HepG2 (cell line): ENCODE measurements at regions not wholly inside any gene's neighbourhood (a gene's known extent, or its start where the extent isn't known, plus 50 kb on each side); places are given as distances from the start of the nearest gene placed in this dataset.

Source experiments
- FLYWCH1 ChIP-seq: sonication (generic); formaldehyde crosslinking; IDR thresholded peaks from 2 replicates; pipeline ENCODE4 v1.8.1; 2023; ENCODE audit warnings: mild to moderate bottlenecking, missing genetic modification reagents
- HOXA3 ChIP-seq: sonication (generic); formaldehyde crosslinking; IDR thresholded peaks from 2 replicates; pipeline ENCODE4 v1.5.0; 2020; ENCODE audit warnings: missing genetic modification reagents
- MAFF ChIP-seq: IDR thresholded peaks from 2 replicates; pipeline ENCODE4 v1.6.1; 2011; ENCODE audit warnings: low read depth, low read length, improper control_type of control experiment
- NFKB2 ChIP-seq: sonication (generic); formaldehyde crosslinking; IDR thresholded peaks from 2 replicates; pipeline ENCODE4 v1.4.0; 2020; ENCODE audit warnings: missing genetic modification reagents, borderline replicate concordance
- ZBTB49 ChIP-seq: sonication (generic); formaldehyde crosslinking; IDR thresholded peaks from 2 replicates; pipeline ENCODE4 v1.4.0; 2020; ENCODE audit warnings: missing genetic modification reagents, borderline replicate concordance
- ZNF251 ChIP-seq: sonication (generic); formaldehyde crosslinking; IDR thresholded peaks from 2 replicates; pipeline ENCODE4 v1.9.0; 2021; ENCODE audit warnings: mild to moderate bottlenecking, missing genetic modification reagents
- ZNF780A ChIP-seq: sonication (generic); formaldehyde crosslinking; IDR thresholded peaks from 2 replicates; pipeline ENCODE4 v1.8.0; 2022; ENCODE audit warnings: mild to moderate bottlenecking, missing genetic modification reagents, moderate library complexity
- ZSCAN5A ChIP-seq: sonication (generic); formaldehyde crosslinking; IDR thresholded peaks from 2 replicates; pipeline ENCODE4 v1.8.0; 2022; ENCODE audit warnings: mild to moderate bottlenecking, missing genetic modification reagents, borderline replicate concordance
- ZZZ3 ChIP-seq: sonication (generic); formaldehyde crosslinking; IDR thresholded peaks from 2 replicates; pipeline ENCODE4 v1.4.0; 2020; ENCODE audit warnings: missing genetic modification reagents, mild to moderate bottlenecking, borderline replicate concordance
- TF ChIP-seq, protein P1 (sequence below): IDR thresholded peaks from 2 replicates; pipeline ENCODE4 v1.6.1; 2012; ENCODE audit warnings: inconsistent platforms
- TF ChIP-seq, protein P2 (sequence below): sonication (generic); formaldehyde crosslinking; IDR thresholded peaks from 2 replicates; pipeline ENCODE4 v1.4.0; 2020; ENCODE audit warnings: missing genetic modification reagents
- TF ChIP-seq, protein P3 (sequence below): sonication (generic); formaldehyde crosslinking; IDR thresholded peaks from 2 replicates; pipeline ENCODE4 v1.4.0; 2020; ENCODE audit warnings: missing genetic modification reagents
- TF ChIP-seq, protein P4 (sequence below): sonication (generic); formaldehyde crosslinking; IDR thresholded peaks from 2 replicates; pipeline ENCODE4 v1.4.0; 2020; ENCODE audit warnings: missing genetic modification reagents

DNA sequence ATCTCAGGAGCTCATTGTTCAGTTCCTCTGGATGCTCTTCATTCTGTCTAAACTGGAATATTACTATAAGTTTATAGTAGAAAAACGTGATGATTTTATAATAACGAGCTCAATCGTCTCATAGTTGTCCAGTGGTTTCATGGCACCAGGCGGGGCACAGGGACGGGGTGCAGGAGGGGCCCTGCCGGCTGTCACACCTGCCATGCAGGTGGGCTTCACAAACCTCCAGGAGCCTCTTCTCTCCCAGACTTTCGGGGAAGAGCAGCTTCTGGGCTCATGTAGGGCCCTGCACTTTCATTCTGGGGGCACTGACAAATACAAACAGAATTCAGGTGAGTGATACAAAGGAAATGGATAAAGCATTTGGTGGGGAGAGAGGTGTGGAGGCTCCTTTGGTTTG, 146.9 kb upstream of the KLF6 start:
- TF ChIP-seq, protein P1, sequence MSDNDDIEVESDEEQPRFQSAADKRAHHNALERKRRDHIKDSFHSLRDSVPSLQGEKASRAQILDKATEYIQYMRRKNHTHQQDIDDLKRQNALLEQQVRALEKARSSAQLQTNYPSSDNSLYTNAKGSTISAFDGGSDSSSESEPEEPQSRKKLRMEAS, result no peak
- TF ChIP-seq FLYWCH1, result no peak
- TF ChIP-seq, protein P2, sequence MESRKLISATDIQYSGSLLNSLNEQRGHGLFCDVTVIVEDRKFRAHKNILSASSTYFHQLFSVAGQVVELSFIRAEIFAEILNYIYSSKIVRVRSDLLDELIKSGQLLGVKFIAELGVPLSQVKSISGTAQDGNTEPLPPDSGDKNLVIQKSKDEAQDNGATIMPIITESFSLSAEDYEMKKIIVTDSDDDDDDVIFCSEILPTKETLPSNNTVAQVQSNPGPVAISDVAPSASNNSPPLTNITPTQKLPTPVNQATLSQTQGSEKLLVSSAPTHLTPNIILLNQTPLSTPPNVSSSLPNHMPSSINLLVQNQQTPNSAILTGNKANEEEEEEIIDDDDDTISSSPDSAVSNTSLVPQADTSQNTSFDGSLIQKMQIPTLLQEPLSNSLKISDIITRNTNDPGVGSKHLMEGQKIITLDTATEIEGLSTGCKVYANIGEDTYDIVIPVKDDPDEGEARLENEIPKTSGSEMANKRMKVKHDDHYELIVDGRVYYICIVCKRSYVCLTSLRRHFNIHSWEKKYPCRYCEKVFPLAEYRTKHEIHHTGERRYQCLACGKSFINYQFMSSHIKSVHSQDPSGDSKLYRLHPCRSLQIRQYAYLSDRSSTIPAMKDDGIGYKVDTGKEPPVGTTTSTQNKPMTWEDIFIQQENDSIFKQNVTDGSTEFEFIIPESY (CRISPR knock-in tag), result no peak
- TF ChIP-seq, protein P3, sequence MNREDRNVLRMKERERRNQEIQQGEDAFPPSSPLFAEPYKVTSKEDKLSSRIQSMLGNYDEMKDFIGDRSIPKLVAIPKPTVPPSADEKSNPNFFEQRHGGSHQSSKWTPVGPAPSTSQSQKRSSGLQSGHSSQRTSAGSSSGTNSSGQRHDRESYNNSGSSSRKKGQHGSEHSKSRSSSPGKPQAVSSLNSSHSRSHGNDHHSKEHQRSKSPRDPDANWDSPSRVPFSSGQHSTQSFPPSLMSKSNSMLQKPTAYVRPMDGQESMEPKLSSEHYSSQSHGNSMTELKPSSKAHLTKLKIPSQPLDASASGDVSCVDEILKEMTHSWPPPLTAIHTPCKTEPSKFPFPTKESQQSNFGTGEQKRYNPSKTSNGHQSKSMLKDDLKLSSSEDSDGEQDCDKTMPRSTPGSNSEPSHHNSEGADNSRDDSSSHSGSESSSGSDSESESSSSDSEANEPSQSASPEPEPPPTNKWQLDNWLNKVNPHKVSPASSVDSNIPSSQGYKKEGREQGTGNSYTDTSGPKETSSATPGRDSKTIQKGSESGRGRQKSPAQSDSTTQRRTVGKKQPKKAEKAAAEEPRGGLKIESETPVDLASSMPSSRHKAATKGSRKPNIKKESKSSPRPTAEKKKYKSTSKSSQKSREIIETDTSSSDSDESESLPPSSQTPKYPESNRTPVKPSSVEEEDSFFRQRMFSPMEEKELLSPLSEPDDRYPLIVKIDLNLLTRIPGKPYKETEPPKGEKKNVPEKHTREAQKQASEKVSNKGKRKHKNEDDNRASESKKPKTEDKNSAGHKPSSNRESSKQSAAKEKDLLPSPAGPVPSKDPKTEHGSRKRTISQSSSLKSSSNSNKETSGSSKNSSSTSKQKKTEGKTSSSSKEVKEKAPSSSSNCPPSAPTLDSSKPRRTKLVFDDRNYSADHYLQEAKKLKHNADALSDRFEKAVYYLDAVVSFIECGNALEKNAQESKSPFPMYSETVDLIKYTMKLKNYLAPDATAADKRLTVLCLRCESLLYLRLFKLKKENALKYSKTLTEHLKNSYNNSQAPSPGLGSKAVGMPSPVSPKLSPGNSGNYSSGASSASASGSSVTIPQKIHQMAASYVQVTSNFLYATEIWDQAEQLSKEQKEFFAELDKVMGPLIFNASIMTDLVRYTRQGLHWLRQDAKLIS (CRISPR knock-in tag), result no peak
- no peak for TF ChIP-seq NFKB2 (CRISPR knock-in tag)
- no peak for TF ChIP-seq ZNF780A (CRISPR knock-in tag)
- TF ChIP-seq ZSCAN5A, result no peak
- no peak for TF ChIP-seq ZBTB49 (CRISPR knock-in tag)
- TF ChIP-seq, protein P4, sequence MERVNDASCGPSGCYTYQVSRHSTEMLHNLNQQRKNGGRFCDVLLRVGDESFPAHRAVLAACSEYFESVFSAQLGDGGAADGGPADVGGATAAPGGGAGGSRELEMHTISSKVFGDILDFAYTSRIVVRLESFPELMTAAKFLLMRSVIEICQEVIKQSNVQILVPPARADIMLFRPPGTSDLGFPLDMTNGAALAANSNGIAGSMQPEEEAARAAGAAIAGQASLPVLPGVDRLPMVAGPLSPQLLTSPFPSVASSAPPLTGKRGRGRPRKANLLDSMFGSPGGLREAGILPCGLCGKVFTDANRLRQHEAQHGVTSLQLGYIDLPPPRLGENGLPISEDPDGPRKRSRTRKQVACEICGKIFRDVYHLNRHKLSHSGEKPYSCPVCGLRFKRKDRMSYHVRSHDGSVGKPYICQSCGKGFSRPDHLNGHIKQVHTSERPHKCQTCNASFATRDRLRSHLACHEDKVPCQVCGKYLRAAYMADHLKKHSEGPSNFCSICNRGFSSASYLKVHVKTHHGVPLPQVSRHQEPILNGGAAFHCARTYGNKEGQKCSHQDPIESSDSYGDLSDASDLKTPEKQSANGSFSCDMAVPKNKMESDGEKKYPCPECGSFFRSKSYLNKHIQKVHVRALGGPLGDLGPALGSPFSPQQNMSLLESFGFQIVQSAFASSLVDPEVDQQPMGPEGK, result no peak
- TF ChIP-seq ZZZ3 (CRISPR knock-in tag), result no peak
- TF ChIP-seq MAFF, result no peak
- no peak for TF ChIP-seq ZNF251 (CRISPR knock-in tag)
- no peak for TF ChIP-seq HOXA3 (CRISPR knock-in tag)
